ENCODE measurements at regions not wholly inside any gene's neighbourhood (a gene's known extent, or its start where the extent isn't known, plus 50 kb on each side); places are given as distances from the start of the nearest gene placed in this dataset.

- no peak for DNase-seq
These were observed 256.9 kb upstream of the SALL1 start for GRCh38 chr16:51407921-51408320.

GRCh38 chr16:51407199-51407598 is 256.1 kb upstream of the SALL1 start:
- no peak for DNase-seq

GRCh38 chr16:51405361-51405760 is 254.3 kb upstream of the SALL1 start:
- DNase-seq, result no peak

- no peak for DNase-seq
These were observed 253.3 kb upstream of the SALL1 start for GRCh38 chr16:51404386-51404785.

- no peak for DNase-seq
These were observed 251.7 kb upstream of the SALL1 start for GRCh38 chr16:51402785-51403184.

- no peak for DNase-seq
These were observed 251.2 kb upstream of the SALL1 start for GRCh38 chr16:51402298-51402697.

GRCh38 chr16:51401673-51402072 is 250.6 kb upstream of the SALL1 start:
- DNase-seq, result no peak

GRCh38 chr16:51399908-51400670 is 249.0 kb upstream of the SALL1 start:
- DNase-seq, result no peak

- no peak for DNase-seq
These were observed 243.4 kb upstream of the SALL1 start for GRCh38 chr16:51394421-51394820.

- no peak for DNase-seq
These were observed 242.4 kb upstream of the SALL1 start for GRCh38 chr16:51393381-51394005.

GRCh38 chr16:51392521-51393187 is 241.6 kb upstream of the SALL1 start:
- no peak for DNase-seq

GRCh38 chr16:51391798-51392511 is 240.9 kb upstream of the SALL1 start:
- no peak for DNase-seq

GRCh38 chr16:51390877-51391276 is 239.8 kb upstream of the SALL1 start:
- no peak for DNase-seq

- no peak for DNase-seq
These were observed 238.8 kb upstream of the SALL1 start for GRCh38 chr16:51389881-51390280.

GRCh38 chr16:51388516-51388951 is 237.5 kb upstream of the SALL1 start:
- no peak for DNase-seq

GRCh38 chr16:51383909-51384308 is 232.8 kb upstream of the SALL1 start:
- no peak for DNase-seq

GRCh38 chr16:51382940-51383339 is 231.9 kb upstream of the SALL1 start:
- no peak for DNase-seq

GRCh38 chr16:51382211-51382610 is 231.1 kb upstream of the SALL1 start:
- no peak for DNase-seq

- no peak for DNase-seq
These were observed 225.0 kb upstream of the SALL1 start for GRCh38 chr16:51376080-51376479.

GRCh38 chr16:51374790-51375189 is 223.7 kb upstream of the SALL1 start:
- DNase-seq, result no peak

GRCh38 chr16:51374346-51374745 is 223.3 kb upstream of the SALL1 start:
- DNase-seq, result no peak

- no peak for DNase-seq
These were observed 214.6 kb upstream of the SALL1 start for GRCh38 chr16:51365715-51366114.

Data from activated CD8-positive, alpha-beta memory T cell treated with anti-CD3 and anti-CD28 coated beads, Interleukin-2, amount 50 U/mL, for 4 hours (primary cell).